HCT116 (cell line): ENCODE measurements at regions not wholly inside any gene's neighbourhood (a gene's known extent, or its start where the extent isn't known, plus 50 kb on each side); places are given as distances from the start of the nearest gene placed in this dataset.

Experiments used
- ATAC-seq: fragments of 200-7000 bp; cut with Tn5 transposase; 2 replicates; pipeline ENCODE4 v1.9.1; 2020; ENCODE audit warnings: mild to moderate bottlenecking, moderate library complexity
- BruUV-seq: library from RNA; stranded (reverse); fragments of 400-500 nt; replicated peaks from 2 replicates; lab custom pipeline; 2021; lab: Mats Ljungman, UMichigan
- CTCF ChIA-PET: fragments of 300-600 bp; sonication (Branson Sonifier 250); formaldehyde crosslinking; loops from one replicate; lab custom pipeline; 2021; ENCODE audit warnings: antibody characterized with exemption; lab: Charles Lee
- POLR2A ChIA-PET: fragments of 300-600, 350-600 bp; sonication (Branson Sonifier 250); formaldehyde crosslinking; loops from one replicate; lab custom pipeline; 2021; ENCODE audit warnings: antibody characterized with exemption; lab: Charles Lee
- RAD21 ChIA-PET, 2 experiments: fragments of 300-600 bp; sonication (Branson Sonifier 250); formaldehyde crosslinking; loops; one replicate each; lab custom pipeline; 2023; ENCODE audit warnings: low total read pairs in 2 of 2; ENCODE audit not compliant: uncharacterized antibody in 2 of 2, unreplicated experiment in 2 of 2, low non-redundant PET in 1 of 2; lab: Charles Lee
- DNase-seq: peaks from one replicate; pipeline ENCODE4 v3.0.0-alpha.2; 2010; ENCODE audit warnings: low read depth, low spot score
- H2AFZ ChIP-seq: fragments of 200-600 bp; shearing (Covaris generic), sonication (generic); 2 replicates; pipeline ENCODE4 v1.6.1; 2017; ENCODE audit warnings: low read depth, mixed run types, mixed read lengths, antibody characterized with exemption, low read length; ENCODE audit not compliant: poor library complexity, severe bottlenecking
- H3K27ac ChIP-seq: 2 replicates; pipeline ENCODE4 v1.5.1; 2012; ENCODE audit warnings: low read depth, low read length
- H3K27me3 ChIP-seq: fragments of 200-600 bp; sonication (generic); 2 replicates; pipeline ENCODE4 v1.6.1; 2016; ENCODE audit warnings: mixed run types, low read length, mixed read lengths; ENCODE audit not compliant: insufficient read depth
- H3K36me3 ChIP-seq, 2 experiments: fragments of 200-500 bp in 1 of 2; fragments of 200-600 bp in 1 of 2; sonication (Bioruptor generic) in 1 of 2; sonication (generic) in 1 of 2; 2 replicates each; pipeline versions ENCODE4 v1.5.1 to v1.6.1; 2014 to 2016; ENCODE audit warnings: low read length in 2 of 2, inconsistent platforms in 1 of 2, mixed read lengths in 1 of 2, mixed run types in 1 of 2; ENCODE audit not compliant: insufficient read depth in 2 of 2, control insufficient read depth in 1 of 2
- H3K4me1 ChIP-seq, 2 experiments: fragments of 200-600 bp in 1 of 2; sonication (generic) in 1 of 2; 2 replicates each; pipeline versions ENCODE4 v1.5.1 to v1.6.1; 2012 to 2017; ENCODE audit warnings: low read length in 2 of 2, inconsistent platforms in 1 of 2, mild to moderate bottlenecking in 1 of 2, mixed read lengths in 1 of 2, mixed run types in 1 of 2, moderate library complexity in 1 of 2; ENCODE audit not compliant: insufficient read depth in 2 of 2, control insufficient read depth in 1 of 2
- H3K4me2 ChIP-seq: fragments of 200-600 bp; sonication (generic); 2 replicates; pipeline ENCODE4 v1.6.1; 2017; ENCODE audit warnings: mixed run types, low read length, mixed read lengths
- H3K4me3 ChIP-seq, 2 experiments: fragments of 200-600 bp in 1 of 2; sonication (generic) in 1 of 2; replicated peaks in 1 of 2; 2 replicates each; pipeline ENCODE4 v1.5.1; 2011 to 2016; ENCODE audit warnings: low read length in 2 of 2, control low read depth in 1 of 2, low read depth in 1 of 2, mild to moderate bottlenecking in 1 of 2, mixed read lengths in 1 of 2, mixed run types in 1 of 2
- H3K79me2 ChIP-seq: fragments of 200-600 bp; sonication (generic); 2 replicates; pipeline ENCODE4 v1.6.1; 2017; ENCODE audit warnings: mild to moderate bottlenecking, mixed run types, low read length, moderate library complexity, mixed read lengths; ENCODE audit not compliant: insufficient read depth
- H3K9ac ChIP-seq: fragments of 200-600 bp; sonication (generic); 2 replicates; pipeline ENCODE4 v1.6.1; 2016; ENCODE audit warnings: low read length, mixed read lengths
- H3K9me2 ChIP-seq: fragments of 200-600 bp; sonication (generic), shearing (Covaris generic); 2 replicates; pipeline ENCODE4 v1.6.1; 2017; ENCODE audit warnings: mixed run types, mild to moderate bottlenecking, moderate library complexity; ENCODE audit not compliant: insufficient read depth
- H3K9me3 ChIP-seq, 2 experiments: fragments of 200-500 bp in 1 of 2; fragments of 200-600 bp in 1 of 2; sonication (Bioruptor generic) in 1 of 2; sonication (generic) in 1 of 2; 2 replicates each; pipeline ENCODE4 v1.6.1; 2014 to 2017; ENCODE audit warnings: low read length in 2 of 2, mixed read lengths in 2 of 2, inconsistent platforms in 1 of 2, low read depth in 1 of 2, mild to moderate bottlenecking in 1 of 2, mixed run types in 1 of 2, moderate library complexity in 1 of 2; ENCODE audit not compliant: control insufficient read depth in 1 of 2, insufficient read depth in 1 of 2
- H4K20me1 ChIP-seq: fragments of 200-600 bp; sonication (generic), shearing (Covaris generic); 2 replicates; pipeline ENCODE4 v1.6.1; 2017; ENCODE audit warnings: mixed run types, mild to moderate bottlenecking, moderate library complexity; ENCODE audit not compliant: insufficient read depth
- CBX3 ChIP-seq: IDR thresholded peaks from 2 replicates; pipeline ENCODE4 v1.6.1; 2012; ENCODE audit warnings: low read depth
- CEBPB ChIP-seq: IDR thresholded peaks from 2 replicates; pipeline ENCODE4 v1.6.1; 2012; ENCODE audit warnings: low read depth
- EZH2phosphoT487 ChIP-seq: fragments of 200-600 bp; IDR thresholded peaks from 2 replicates; pipeline ENCODE4 v1.6.1; 2018; ENCODE audit warnings: antibody characterized with exemption, borderline replicate concordance
- FOSL1 ChIP-seq: IDR thresholded peaks from 2 replicates; pipeline ENCODE4 v1.6.1; 2012; ENCODE audit warnings: low read depth
- JUND ChIP-seq: IDR thresholded peaks from 2 replicates; pipeline ENCODE4 v1.6.1; 2012
- POLR2AphosphoS5 ChIP-seq: IDR thresholded peaks from 2 replicates; pipeline ENCODE4 v1.6.1; 2011; ENCODE audit warnings: mild to moderate bottlenecking, low read depth, low read length, moderate library complexity
- YY1 ChIP-seq: IDR thresholded peaks from 2 replicates; pipeline ENCODE4 v1.6.1; 2011; ENCODE audit warnings: low read length, low read depth, moderate library complexity, mild to moderate bottlenecking; ENCODE audit not compliant: insufficient replicate concordance; ENCODE audit errors: extremely low read depth
- ZNF274 ChIP-seq: fragments of 200-500 bp; sonication (Bioruptor generic); IDR thresholded peaks from 2 replicates; pipeline ENCODE4 v1.6.1; 2014; ENCODE audit warnings: mild to moderate bottlenecking, low read depth, low read length, inconsistent platforms
- intact Hi-C: fragments of 100-400 bp; cut with micrococcal nuclease; formaldehyde crosslinking; loops from 2 replicates; pipeline ENCODE4 v1.10.0; 2022
- TF ChIP-seq, protein P1 (sequence below): IDR thresholded peaks from 2 replicates; pipeline ENCODE4 v1.6.1; 2012; ENCODE audit warnings: low read depth
- TF ChIP-seq, protein P2 (sequence below): IDR thresholded peaks from 2 replicates; pipeline ENCODE4 v1.6.1; 2012

DNA sequence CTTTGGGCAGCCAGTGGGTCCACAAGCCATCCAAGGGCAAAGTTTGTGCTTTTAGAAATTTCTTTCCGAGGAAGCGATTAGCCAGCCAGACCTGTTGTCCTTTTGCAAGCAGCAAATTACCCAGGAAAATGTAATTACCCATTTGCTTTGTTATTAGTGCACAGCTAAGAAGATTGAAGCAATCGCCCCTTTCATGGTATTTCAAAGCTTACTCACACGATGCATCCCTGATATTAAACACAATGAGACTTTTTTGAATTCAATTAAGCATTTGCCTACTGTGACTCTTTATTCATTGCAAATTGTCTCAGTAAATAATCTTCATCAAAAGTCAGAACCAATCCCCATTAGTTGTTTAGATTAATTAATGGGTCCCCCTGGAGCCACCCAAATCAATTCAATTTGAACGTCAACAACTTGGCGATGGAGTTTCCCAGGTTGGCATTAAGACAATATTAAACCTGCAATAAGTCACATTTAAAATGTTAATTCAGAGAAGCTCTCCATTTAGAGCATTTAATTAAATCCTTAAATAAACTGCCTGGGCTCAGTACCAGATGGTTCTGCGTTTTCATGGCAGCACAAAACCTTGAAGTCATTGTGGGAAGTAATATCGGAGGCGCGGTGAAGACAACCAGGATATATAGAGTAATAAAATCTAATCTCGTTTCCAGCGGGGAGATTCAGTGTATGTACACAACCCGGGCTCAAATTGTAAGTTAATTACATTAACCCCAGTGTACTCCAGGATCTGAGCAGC lies 366.2 kb upstream of the TNRC6C start:
- RAD21 ChIA-PET: no interaction called here
- Histone ChIP-seq H3K9me2 (no peaks in the 10 kb centered on the region), H3K4me3 (no peak overlapping the region), H3K36me3 (no peaks in the 10 kb centered on the region), H2AFZ (no peak overlapping the region), H3K4me2 (no peak overlapping the region), H3K9me3 (no peaks in the 10 kb centered on the region), H3K27me3 (peaks cover 12% of the 10 kb centered on the region; the same call in 1 of the 2 replicates), H3K27ac (no peak overlapping the region), H4K20me1 (no peaks in the 10 kb centered on the region), H3K4me1 (peaks cover 4 to 7% of the 10 kb centered on the region in 2 experiments; a peak in 3 of 4 replicates), H3K79me2 (no peaks in the 10 kb centered on the region), H3K9ac (no peak overlapping the region)
- CTCF ChIA-PET: no interaction called here
- DNase-seq (no peak), ATAC-seq (no peak)
- intact Hi-C loops: no loop called here
- BruUV-seq: no TSS peak
- POLR2A ChIA-PET: no interaction called here
- TF ChIP-seq CBX3 (no peak), POLR2AphosphoS5 (no peak), YY1 (no peak), FOSL1 (no peak), CEBPB (no peak), ZNF274 (no peak), EZH2phosphoT487 (no peak), JUND (no peak)
- TF ChIP-seq, protein P1, sequence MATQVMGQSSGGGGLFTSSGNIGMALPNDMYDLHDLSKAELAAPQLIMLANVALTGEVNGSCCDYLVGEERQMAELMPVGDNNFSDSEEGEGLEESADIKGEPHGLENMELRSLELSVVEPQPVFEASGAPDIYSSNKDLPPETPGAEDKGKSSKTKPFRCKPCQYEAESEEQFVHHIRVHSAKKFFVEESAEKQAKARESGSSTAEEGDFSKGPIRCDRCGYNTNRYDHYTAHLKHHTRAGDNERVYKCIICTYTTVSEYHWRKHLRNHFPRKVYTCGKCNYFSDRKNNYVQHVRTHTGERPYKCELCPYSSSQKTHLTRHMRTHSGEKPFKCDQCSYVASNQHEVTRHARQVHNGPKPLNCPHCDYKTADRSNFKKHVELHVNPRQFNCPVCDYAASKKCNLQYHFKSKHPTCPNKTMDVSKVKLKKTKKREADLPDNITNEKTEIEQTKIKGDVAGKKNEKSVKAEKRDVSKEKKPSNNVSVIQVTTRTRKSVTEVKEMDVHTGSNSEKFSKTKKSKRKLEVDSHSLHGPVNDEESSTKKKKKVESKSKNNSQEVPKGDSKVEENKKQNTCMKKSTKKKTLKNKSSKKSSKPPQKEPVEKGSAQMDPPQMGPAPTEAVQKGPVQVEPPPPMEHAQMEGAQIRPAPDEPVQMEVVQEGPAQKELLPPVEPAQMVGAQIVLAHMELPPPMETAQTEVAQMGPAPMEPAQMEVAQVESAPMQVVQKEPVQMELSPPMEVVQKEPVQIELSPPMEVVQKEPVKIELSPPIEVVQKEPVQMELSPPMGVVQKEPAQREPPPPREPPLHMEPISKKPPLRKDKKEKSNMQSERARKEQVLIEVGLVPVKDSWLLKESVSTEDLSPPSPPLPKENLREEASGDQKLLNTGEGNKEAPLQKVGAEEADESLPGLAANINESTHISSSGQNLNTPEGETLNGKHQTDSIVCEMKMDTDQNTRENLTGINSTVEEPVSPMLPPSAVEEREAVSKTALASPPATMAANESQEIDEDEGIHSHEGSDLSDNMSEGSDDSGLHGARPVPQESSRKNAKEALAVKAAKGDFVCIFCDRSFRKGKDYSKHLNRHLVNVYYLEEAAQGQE: no peak
- TF ChIP-seq, protein P2, sequence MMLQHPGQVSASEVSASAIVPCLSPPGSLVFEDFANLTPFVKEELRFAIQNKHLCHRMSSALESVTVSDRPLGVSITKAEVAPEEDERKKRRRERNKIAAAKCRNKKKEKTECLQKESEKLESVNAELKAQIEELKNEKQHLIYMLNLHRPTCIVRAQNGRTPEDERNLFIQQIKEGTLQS: no peak
